Calu3 (cell line): ENCODE measurements at regions not wholly inside any gene's neighbourhood (a gene's known extent, or its start where the extent isn't known, plus 50 kb on each side); places are given as distances from the start of the nearest gene placed in this dataset.
A peak's percentile ranks its signal among the peaks of the same experiment; 100 is the strongest.

Experiments used
- BruUV-seq: library from RNA; stranded (reverse); fragments of 400-500 nt; replicated peaks from 2 replicates; lab custom pipeline; 2021; lab: Mats Ljungman, UMichigan
- CTCF ChIA-PET: fragments of 300-600 bp; sonication (Branson Sonifier 250); formaldehyde crosslinking; loops from one replicate; lab custom pipeline; 2022; ENCODE audit warnings: antibody characterized with exemption; lab: Charles Lee
- DNase-seq: peaks from one replicate; pipeline ENCODE4 v3.0.0; 2022
- H3K27ac Mint-ChIP-seq: one replicate; pipeline ENCODE4 v1.8.0; 2022; ENCODE audit warnings: mixed read lengths; ENCODE audit not compliant: unreplicated experiment
- H3K27me3 Mint-ChIP-seq: one replicate; pipeline ENCODE4 v1.8.0; 2022; ENCODE audit warnings: mixed read lengths; ENCODE audit not compliant: unreplicated experiment
- H3K36me3 Mint-ChIP-seq: one replicate; pipeline ENCODE4 v1.8.0; 2022; ENCODE audit warnings: mild to moderate bottlenecking, moderate library complexity, mixed read lengths; ENCODE audit not compliant: insufficient read depth, unreplicated experiment
- H3K4me1 Mint-ChIP-seq: one replicate; pipeline ENCODE4 v1.8.0; 2022; ENCODE audit warnings: mild to moderate bottlenecking, low read depth, mixed read lengths; ENCODE audit not compliant: unreplicated experiment
- H3K4me3 Mint-ChIP-seq: one replicate; pipeline ENCODE4 v1.8.0; 2022; ENCODE audit warnings: mild to moderate bottlenecking, low read depth, moderate library complexity, mixed read lengths; ENCODE audit not compliant: unreplicated experiment
- H3K9me3 Mint-ChIP-seq: one replicate; pipeline ENCODE4 v1.8.0; 2022; ENCODE audit warnings: low read depth, mixed read lengths; ENCODE audit not compliant: unreplicated experiment
- intact Hi-C: fragments of 100-400 bp; cut with micrococcal nuclease; formaldehyde crosslinking; loops from one replicate; pipeline ENCODE4 v1.10.0; 2022; ENCODE audit not compliant: unreplicated experiment
- TF ChIP-seq, protein P1 (sequence below): fragments of 200-600 bp; IDR thresholded peaks from one replicate; pipeline ENCODE4 v1.8.0; 2022; ENCODE audit warnings: antibody characterized with exemption; ENCODE audit not compliant: unreplicated experiment

DNA sequence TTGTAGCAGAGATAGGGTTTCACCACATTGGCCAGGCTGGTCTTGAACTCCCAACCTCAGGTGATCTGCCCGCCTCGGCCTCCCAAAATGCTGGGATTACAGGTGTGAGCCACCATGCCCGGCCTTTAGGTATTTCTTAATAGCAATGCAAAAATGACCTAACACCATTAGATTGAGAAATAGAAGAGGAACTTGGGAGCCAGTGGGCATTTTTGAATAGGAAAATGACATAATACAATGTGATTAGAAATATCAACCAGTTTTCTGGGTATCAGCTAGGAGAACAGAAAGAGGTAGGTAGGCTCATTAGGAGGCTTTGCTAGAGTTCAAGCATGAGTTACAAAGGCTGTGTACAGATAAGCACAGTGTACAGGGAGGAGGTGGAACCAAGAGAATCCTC lies 101.8 kb upstream of the TBC1D5 start:
- intact Hi-C loops, result no loop called here
- no TSS peak for BruUV-seq
- H3K27ac Mint-ChIP-seq, result no peak overlapping the region
- no peaks in the 10 kb centered on the region for H3K27me3 Mint-ChIP-seq
- H3K36me3 Mint-ChIP-seq, result no peaks in the 10 kb centered on the region
- CTCF ChIA-PET, result no interaction called here
- TF ChIP-seq, protein P1, sequence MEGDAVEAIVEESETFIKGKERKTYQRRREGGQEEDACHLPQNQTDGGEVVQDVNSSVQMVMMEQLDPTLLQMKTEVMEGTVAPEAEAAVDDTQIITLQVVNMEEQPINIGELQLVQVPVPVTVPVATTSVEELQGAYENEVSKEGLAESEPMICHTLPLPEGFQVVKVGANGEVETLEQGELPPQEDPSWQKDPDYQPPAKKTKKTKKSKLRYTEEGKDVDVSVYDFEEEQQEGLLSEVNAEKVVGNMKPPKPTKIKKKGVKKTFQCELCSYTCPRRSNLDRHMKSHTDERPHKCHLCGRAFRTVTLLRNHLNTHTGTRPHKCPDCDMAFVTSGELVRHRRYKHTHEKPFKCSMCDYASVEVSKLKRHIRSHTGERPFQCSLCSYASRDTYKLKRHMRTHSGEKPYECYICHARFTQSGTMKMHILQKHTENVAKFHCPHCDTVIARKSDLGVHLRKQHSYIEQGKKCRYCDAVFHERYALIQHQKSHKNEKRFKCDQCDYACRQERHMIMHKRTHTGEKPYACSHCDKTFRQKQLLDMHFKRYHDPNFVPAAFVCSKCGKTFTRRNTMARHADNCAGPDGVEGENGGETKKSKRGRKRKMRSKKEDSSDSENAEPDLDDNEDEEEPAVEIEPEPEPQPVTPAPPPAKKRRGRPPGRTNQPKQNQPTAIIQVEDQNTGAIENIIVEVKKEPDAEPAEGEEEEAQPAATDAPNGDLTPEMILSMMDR, result no peak
- no peaks in the 10 kb centered on the region for H3K9me3 Mint-ChIP-seq
- H3K4me1 Mint-ChIP-seq, result no peaks in the 10 kb centered on the region
- no peak overlapping the region for H3K4me3 Mint-ChIP-seq
- DNase-seq, result no peak

DNA sequence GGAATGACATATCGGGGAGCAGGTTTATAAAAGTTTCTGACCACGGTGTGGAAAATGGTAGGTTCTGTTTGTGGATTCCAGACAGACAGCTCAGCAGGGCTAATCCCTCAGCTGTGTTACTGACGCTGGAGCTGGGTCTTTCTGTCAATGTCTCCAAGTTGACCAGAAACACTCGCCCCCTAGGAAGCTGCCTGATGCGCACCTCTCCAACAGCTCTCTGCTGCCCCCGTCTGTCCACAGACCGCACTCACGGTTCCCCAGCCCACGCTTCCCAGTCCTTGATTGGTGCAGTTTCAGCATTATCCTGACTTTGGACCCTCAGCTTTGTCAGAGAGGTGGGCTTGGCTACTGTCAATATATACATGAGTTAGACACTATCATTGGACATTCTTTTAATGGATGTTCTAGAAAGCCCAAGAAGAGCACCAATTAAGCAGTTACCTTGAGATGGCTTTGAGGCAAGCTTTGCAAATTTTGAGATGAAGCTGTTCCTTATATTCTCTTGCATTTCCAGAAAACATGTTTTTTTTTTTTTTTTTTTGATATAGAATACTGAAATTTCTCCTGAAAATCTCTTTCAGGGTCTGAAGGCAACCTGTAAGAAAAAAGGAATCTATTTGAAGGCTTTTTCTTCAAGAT lies 98.9 kb upstream of the TBC1D5 start:
- intact Hi-C loops, result loop anchor here (1.0 to 2.0 kb wide), 3 partner anchors 196 to 583 kb away; no protein-coding TSS in a partner anchor
- H3K4me3 Mint-ChIP-seq, result no peak overlapping the region
- H3K36me3 Mint-ChIP-seq, result no peaks in the 10 kb centered on the region
- BruUV-seq, result no TSS peak
- TF ChIP-seq, protein P1, result peak; percentile 67
- no peaks in the 10 kb centered on the region for H3K9me3 Mint-ChIP-seq
- H3K27ac Mint-ChIP-seq, result no peak overlapping the region
- no peaks in the 10 kb centered on the region for H3K4me1 Mint-ChIP-seq
- CTCF ChIA-PET, result interaction anchor here (0.7 to 3.4 kb wide), 7 partner anchors 62 to 411 kb away, joined by 3 to 27 read pairs (median 6); partner anchors contain the start of gene TBC1D5
- no peaks in the 10 kb centered on the region for H3K27me3 Mint-ChIP-seq
- DNase-seq, result peak; percentile 85

DNA sequence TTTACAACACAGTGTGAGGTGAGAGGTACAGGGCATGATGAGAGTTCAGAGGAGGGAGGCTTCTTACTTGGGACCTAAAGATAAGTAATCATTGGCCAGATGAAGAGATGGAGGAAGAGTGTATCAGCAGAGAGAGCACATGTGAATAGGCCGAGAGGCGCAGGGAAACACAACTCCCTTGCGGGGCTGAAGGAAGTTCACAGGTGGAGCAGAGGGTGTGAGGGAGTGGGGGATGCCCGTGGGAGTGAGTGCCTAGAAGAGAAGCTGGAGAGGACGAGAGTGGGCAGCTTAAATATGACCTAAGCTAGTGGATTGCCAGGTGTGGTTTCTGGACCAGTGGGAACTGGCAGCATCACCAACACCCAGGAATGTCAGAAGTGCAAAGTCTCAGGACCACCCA lies 98.2 kb upstream of the TBC1D5 start:
- DNase-seq, result no peak
- no peaks in the 10 kb centered on the region for H3K27me3 Mint-ChIP-seq
- H3K4me1 Mint-ChIP-seq, result no peaks in the 10 kb centered on the region
- H3K27ac Mint-ChIP-seq, result no peak overlapping the region
- H3K9me3 Mint-ChIP-seq, result no peaks in the 10 kb centered on the region
- no peaks in the 10 kb centered on the region for H3K36me3 Mint-ChIP-seq
- TF ChIP-seq, protein P1, result no peak
- intact Hi-C loops, result loop anchor here (1.0 to 2.0 kb wide), 3 partner anchors 195 to 582 kb away; no protein-coding TSS in a partner anchor
- CTCF ChIA-PET, result interaction anchor here (0.9 to 3.4 kb wide), 6 partner anchors 98 to 411 kb away, joined by 3 to 27 read pairs (median 8); partner anchors contain the start of gene TBC1D5
- H3K4me3 Mint-ChIP-seq, result no peak overlapping the region
- no TSS peak for BruUV-seq

DNA sequence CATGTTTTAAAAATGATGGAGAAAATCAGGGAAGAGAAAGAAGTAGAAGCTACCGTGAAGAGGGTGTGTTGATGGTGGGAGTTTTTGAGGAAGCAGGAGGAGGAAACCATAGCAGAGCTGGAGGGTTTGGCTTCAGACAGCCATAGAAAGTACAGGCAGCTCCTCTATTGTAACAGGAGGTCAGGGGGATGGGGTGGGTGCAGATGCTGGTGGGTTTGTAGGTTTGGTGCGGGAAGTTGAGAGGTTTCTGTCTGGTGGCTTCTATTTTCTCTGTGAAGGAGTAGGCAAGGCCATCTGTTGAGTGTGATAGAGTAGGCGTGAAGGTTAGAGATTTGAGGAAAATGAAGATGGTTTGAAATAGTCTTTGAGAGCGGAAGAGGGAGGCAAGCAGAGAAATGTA lies 97.7 kb upstream of the TBC1D5 start:
- CTCF ChIA-PET, result interaction anchor here (1.9 to 3.4 kb wide), 4 partner anchors 147 to 410 kb away, joined by 6 to 27 read pairs (median 18); no protein-coding TSS in a partner anchor
- Mint-ChIP-seq H3K27me3 (no peaks in the 10 kb centered on the region), H3K4me3 (no peak overlapping the region), H3K27ac (no peak overlapping the region), H3K36me3 (no peaks in the 10 kb centered on the region), H3K9me3 (no peaks in the 10 kb centered on the region), H3K4me1 (no peaks in the 10 kb centered on the region)
- no peak for DNase-seq
- intact Hi-C loops, result loop anchor here (2.0 kb wide), 1 partner anchor 581 kb away; no protein-coding TSS in a partner anchor
- TF ChIP-seq, protein P1, result no peak
- no TSS peak for BruUV-seq
